ENCODE measurements at regions not wholly inside any gene's neighbourhood (a gene's known extent, or its start where the extent isn't known, plus 50 kb on each side); places are given as distances from the start of the nearest gene placed in this dataset.

- no peak for TF ChIP-seq POLR2A (IDR thresholded peaks at IDR 0.05)
- TF ChIP-seq CTCF (IDR thresholded peaks at IDR 0.05): no peak
These were observed 416.4 kb downstream of the EFNA5 start for GRCh38 chr5:107254214-107254901.

Data from right lobe of liver (tissue), 4 donors.